Osteoblast (primary cell): ENCODE measurements at regions not wholly inside any gene's neighbourhood (a gene's known extent, or its start where the extent isn't known, plus 50 kb on each side); places are given as distances from the start of the nearest gene placed in this dataset.

Experiments used
- DNase-seq: peaks from one replicate; pipeline ENCODE4 v3.0.0; 2011; ENCODE audit warnings: low spot score, mixed read lengths; ENCODE audit not compliant: insufficient read length; ENCODE audit errors: missing footprints
- H2AFZ ChIP-seq: 2 replicates; pipeline ENCODE4 v1.6.0; 2011; ENCODE audit warnings: mild to moderate bottlenecking, low read length
- H3K27ac ChIP-seq: 2 replicates; pipeline ENCODE4 v1.5.1; 2011; ENCODE audit warnings: mild to moderate bottlenecking, low read depth, low read length, moderate library complexity
- H3K27me3 ChIP-seq: 2 replicates; pipeline ENCODE4 v1.6.0; 2012; ENCODE audit warnings: mild to moderate bottlenecking, control low read depth, inconsistent platforms, low read length, moderate library complexity; ENCODE audit not compliant: insufficient read depth
- H3K36me3 ChIP-seq: 2 replicates; pipeline ENCODE4 v1.5.1; 2011; ENCODE audit warnings: mild to moderate bottlenecking, low read length, control low read depth, moderate library complexity; ENCODE audit not compliant: insufficient read depth
- H3K4me1 ChIP-seq: 2 replicates; pipeline ENCODE4 v1.5.1; 2011; ENCODE audit warnings: mild to moderate bottlenecking, low read length, control low read depth, moderate library complexity; ENCODE audit not compliant: insufficient read depth
- H3K4me2 ChIP-seq: 2 replicates; pipeline ENCODE4 v1.6.0; 2011; ENCODE audit warnings: mild to moderate bottlenecking, low read length; ENCODE audit not compliant: insufficient read depth
- H3K4me3 ChIP-seq: fragments of 200-600 bp; sonication (generic); 3 replicates; pipeline ENCODE4 v1.5.1; 2012; ENCODE audit warnings: mild to moderate bottlenecking, low read length, inconsistent platforms; ENCODE audit not compliant: insufficient read depth
- H3K79me2 ChIP-seq: 2 replicates; pipeline ENCODE4 v1.6.0; 2012; ENCODE audit warnings: mild to moderate bottlenecking, low read length, control low read depth, inconsistent platforms; ENCODE audit not compliant: insufficient read depth
- H3K9me3 ChIP-seq: 2 replicates; pipeline ENCODE4 v1.5.1; 2011; ENCODE audit warnings: low read depth, low read length, control low read depth
- H4K20me1 ChIP-seq: 2 replicates; pipeline ENCODE4 v1.6.0; 2012; ENCODE audit warnings: mild to moderate bottlenecking, low read length, control low read depth; ENCODE audit not compliant: insufficient read depth
- TF ChIP-seq, protein P1 (sequence below): IDR thresholded peaks from 2 replicates; pipeline ENCODE4 v1.5.1; 2011; ENCODE audit warnings: mild to moderate bottlenecking, low read depth, low read length, moderate library complexity; ENCODE audit errors: extremely low read depth

- H3K9me3 ChIP-seq, result no peaks in the 10 kb centered on the region
- TF ChIP-seq, protein P1, sequence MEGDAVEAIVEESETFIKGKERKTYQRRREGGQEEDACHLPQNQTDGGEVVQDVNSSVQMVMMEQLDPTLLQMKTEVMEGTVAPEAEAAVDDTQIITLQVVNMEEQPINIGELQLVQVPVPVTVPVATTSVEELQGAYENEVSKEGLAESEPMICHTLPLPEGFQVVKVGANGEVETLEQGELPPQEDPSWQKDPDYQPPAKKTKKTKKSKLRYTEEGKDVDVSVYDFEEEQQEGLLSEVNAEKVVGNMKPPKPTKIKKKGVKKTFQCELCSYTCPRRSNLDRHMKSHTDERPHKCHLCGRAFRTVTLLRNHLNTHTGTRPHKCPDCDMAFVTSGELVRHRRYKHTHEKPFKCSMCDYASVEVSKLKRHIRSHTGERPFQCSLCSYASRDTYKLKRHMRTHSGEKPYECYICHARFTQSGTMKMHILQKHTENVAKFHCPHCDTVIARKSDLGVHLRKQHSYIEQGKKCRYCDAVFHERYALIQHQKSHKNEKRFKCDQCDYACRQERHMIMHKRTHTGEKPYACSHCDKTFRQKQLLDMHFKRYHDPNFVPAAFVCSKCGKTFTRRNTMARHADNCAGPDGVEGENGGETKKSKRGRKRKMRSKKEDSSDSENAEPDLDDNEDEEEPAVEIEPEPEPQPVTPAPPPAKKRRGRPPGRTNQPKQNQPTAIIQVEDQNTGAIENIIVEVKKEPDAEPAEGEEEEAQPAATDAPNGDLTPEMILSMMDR, result no peak
- DNase-seq, result no peak
Observed at GRCh38 chr1:229874136-229874535, 192.9 kb upstream of the GALNT2 start.

GRCh38 chr1:229874609-229875008 lies 192.4 kb upstream of the GALNT2 start:
- TF ChIP-seq, protein P1, result no peak
- H2AFZ ChIP-seq, result no peak overlapping the region
- no peaks in the 10 kb centered on the region for H3K27me3 ChIP-seq
- peak; percentile 64 for DNase-seq
- H3K9me3 ChIP-seq, result no peaks in the 10 kb centered on the region
- H3K4me2 ChIP-seq, result no peak overlapping the region
- H3K36me3 ChIP-seq, result no peaks in the 10 kb centered on the region
- no peaks in the 10 kb centered on the region for H3K4me1 ChIP-seq
- H3K27ac ChIP-seq, result no peak overlapping the region
- H4K20me1 ChIP-seq, result no peaks in the 10 kb centered on the region
- no peak overlapping the region for H3K4me3 ChIP-seq
- no peaks in the 10 kb centered on the region for H3K79me2 ChIP-seq

More at GRCh38 chr1:229874136-229874535, 192.9 kb upstream of the GALNT2 start:
- no peak overlapping the region for H3K27ac ChIP-seq
- H3K36me3 ChIP-seq, result no peaks in the 10 kb centered on the region
- no peaks in the 10 kb centered on the region for H3K79me2 ChIP-seq
- H3K27me3 ChIP-seq, result no peaks in the 10 kb centered on the region
- H3K4me1 ChIP-seq, result no peaks in the 10 kb centered on the region
- no peak overlapping the region for H3K4me2 ChIP-seq
- no peaks in the 10 kb centered on the region for H4K20me1 ChIP-seq
- H2AFZ ChIP-seq, result no peak overlapping the region
- no peak overlapping the region for H3K4me3 ChIP-seq

- H3K4me3 ChIP-seq, result no peak overlapping the region
- no peaks in the 10 kb centered on the region for H4K20me1 ChIP-seq
- H3K27ac ChIP-seq, result no peak overlapping the region
- H2AFZ ChIP-seq, result no peak overlapping the region
- peaks cover under 1% of the 10 kb centered on the region for H3K27me3 ChIP-seq
- H3K4me2 ChIP-seq, result no peak overlapping the region
- H3K9me3 ChIP-seq, result no peaks in the 10 kb centered on the region
- no peaks in the 10 kb centered on the region for H3K79me2 ChIP-seq
- DNase-seq, result no peak
- TF ChIP-seq, protein P1, result no peak
- no peaks in the 10 kb centered on the region for H3K4me1 ChIP-seq
- H3K36me3 ChIP-seq, result no peaks in the 10 kb centered on the region
Observed at GRCh38 chr1:229875086-229875485, 192.0 kb upstream of the GALNT2 start.

DNA sequence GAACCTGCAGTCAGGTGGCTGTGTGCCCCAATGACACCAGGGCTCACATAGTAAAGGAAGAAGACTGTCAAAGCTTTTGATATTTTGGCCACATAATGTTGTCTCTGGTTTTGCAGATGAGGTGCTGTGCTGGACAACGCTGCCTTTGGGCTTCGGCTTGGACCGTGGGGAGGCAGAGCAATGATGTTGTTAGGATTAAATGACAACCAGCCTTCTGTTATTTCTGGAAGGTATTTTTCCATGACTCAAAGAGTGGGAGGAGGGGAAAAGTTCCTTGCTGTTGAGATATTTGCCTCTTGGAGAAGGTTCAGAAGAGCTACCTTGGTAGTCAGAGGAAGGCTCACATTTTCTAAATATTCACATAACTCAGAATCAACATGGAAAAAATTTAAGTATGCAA lies 187.3 kb upstream of the GALNT2 start:
- H3K4me2 ChIP-seq, result no peak overlapping the region
- no peak overlapping the region for H3K27ac ChIP-seq
- no peaks in the 10 kb centered on the region for H3K79me2 ChIP-seq
- no peaks in the 10 kb centered on the region for H3K4me1 ChIP-seq
- DNase-seq, result peak; percentile 44
- H4K20me1 ChIP-seq, result no peaks in the 10 kb centered on the region
- H3K27me3 ChIP-seq, result peaks cover 2% of the 10 kb centered on the region
- H3K9me3 ChIP-seq, result no peaks in the 10 kb centered on the region
- no peaks in the 10 kb centered on the region for H3K36me3 ChIP-seq
- TF ChIP-seq, protein P1, result no peak
- no peak overlapping the region for H2AFZ ChIP-seq
- no peak overlapping the region for H3K4me3 ChIP-seq
